HEK293 (cell line): ENCODE measurements at regions not wholly inside any gene's neighbourhood (a gene's known extent, or its start where the extent isn't known, plus 50 kb on each side); places are given as distances from the start of the nearest gene placed in this dataset.

Source experiments
- CTCF ChIA-PET: fragments of 350-600 bp; formaldehyde crosslinking; extraction: SDS; loops from one replicate; lab custom pipeline; 2021; ENCODE audit warnings: antibody characterized with exemption; lab: Yijun Ruan, JAX
- POLR2A ChIA-PET: fragments of 300-600 bp; formaldehyde crosslinking; extraction: SDS; loops from one replicate; lab custom pipeline; 2020; ENCODE audit warnings: antibody characterized with exemption, inconsistent platforms; lab: Yijun Ruan, JAX
- H3K27ac ChIP-seq: fragments of 200-500 bp; sonication (Bioruptor generic); 2 replicates; pipeline ENCODE4 v1.5.1; 2014; ENCODE audit warnings: low read depth, low read length, control low read depth, inconsistent platforms; ENCODE audit errors: extremely low read depth
- H3K36me3 ChIP-seq, 2 experiments: fragments of 200-500 bp in 1 of 2; sonication (Bioruptor generic) in 1 of 2; 1 replicate in 1 of 2; 2 replicates in 1 of 2; pipeline ENCODE4 v1.5.1; 2014 to 2017; ENCODE audit warnings: inconsistent platforms in 2 of 2, low read length in 2 of 2; ENCODE audit not compliant: control insufficient read depth in 2 of 2, insufficient read depth in 1 of 2
- H3K4me1 ChIP-seq: fragments of 200-500 bp; sonication (Bioruptor generic); 2 replicates; pipeline ENCODE4 v1.5.1; 2014; ENCODE audit warnings: mild to moderate bottlenecking, low read length, inconsistent platforms; ENCODE audit not compliant: control insufficient read depth, insufficient read depth
- H3K4me3 ChIP-seq: 2 replicates; pipeline ENCODE4 v1.5.1; 2011; ENCODE audit warnings: low read depth, mild to moderate bottlenecking, control low read depth, low read length, moderate library complexity
- H3K9me3 ChIP-seq: fragments of 200-500 bp; sonication (Bioruptor generic); 2 replicates; pipeline ENCODE4 v1.5.1; 2014; ENCODE audit warnings: low read depth, low read length, inconsistent platforms; ENCODE audit not compliant: control insufficient read depth, insufficient read depth
- BCL11A ChIP-seq: fragments of 450-650 bp; formaldehyde crosslinking; IDR thresholded peaks from 2 replicates; pipeline ENCODE4 v1.5.1; 2016; ENCODE audit warnings: low read depth, missing biosample characterization, missing genetic modification characterization
- CTCF ChIP-seq: fragments of 450-650 bp; formaldehyde crosslinking; IDR thresholded peaks from 2 replicates; pipeline ENCODE4 v1.5.1; 2016; ENCODE audit warnings: missing biosample characterization, missing genetic modification characterization
- GLI2 ChIP-seq: fragments of 450-650 bp; formaldehyde crosslinking; IDR thresholded peaks from 2 replicates; pipeline ENCODE4; 2017; ENCODE audit warnings: missing biosample characterization, missing genetic modification characterization, low read depth, borderline replicate concordance
- GLI4 ChIP-seq: fragments of 450-650 bp; formaldehyde crosslinking; IDR thresholded peaks from 2 replicates; pipeline ENCODE4 v1.5.1; 2016; ENCODE audit warnings: missing biosample characterization, missing genetic modification characterization
- REST ChIP-seq: fragments of 450-650 bp; formaldehyde crosslinking; IDR thresholded peaks from 2 replicates; pipeline ENCODE4 v1.5.1; 2016; ENCODE audit warnings: missing biosample characterization, missing genetic modification characterization
- ZBTB21 ChIP-seq: fragments of 450-650 bp; formaldehyde crosslinking; IDR thresholded peaks from 2 replicates; pipeline ENCODE4 v1.5.1; 2017; ENCODE audit warnings: missing biosample characterization, missing genetic modification characterization
- ZBTB7A ChIP-seq: fragments of 450-650 bp; formaldehyde crosslinking; IDR thresholded peaks from 2 replicates; pipeline ENCODE4 v1.5.1; 2016; ENCODE audit warnings: low read depth, missing biosample characterization, missing genetic modification characterization
- ZNF169 ChIP-seq: fragments of 450-650 bp; formaldehyde crosslinking; IDR thresholded peaks from 2 replicates; pipeline ENCODE4 v1.5.1; 2016; ENCODE audit warnings: missing biosample characterization, missing genetic modification characterization
- ZNF2 ChIP-seq: fragments of 450-650 bp; formaldehyde crosslinking; IDR thresholded peaks from 2 replicates; pipeline ENCODE4 v1.5.1; 2016; ENCODE audit warnings: missing biosample characterization, missing genetic modification characterization
- ZNF24 ChIP-seq: fragments of 450-650 bp; formaldehyde crosslinking; IDR thresholded peaks from 2 replicates; pipeline ENCODE4 v1.5.1; 2016; ENCODE audit warnings: missing biosample characterization, missing genetic modification characterization
- ZNF302 ChIP-seq: fragments of 450-650 bp; formaldehyde crosslinking; IDR thresholded peaks from 2 replicates; pipeline ENCODE4 v1.5.1; 2016; ENCODE audit warnings: missing biosample characterization, missing genetic modification characterization, low read depth
- ZNF341 ChIP-seq: fragments of 450-650 bp; formaldehyde crosslinking; IDR thresholded peaks from 2 replicates; pipeline ENCODE4; 2016; ENCODE audit warnings: low read depth, missing biosample characterization, missing genetic modification characterization
- ZNF544 ChIP-seq: fragments of 450-650 bp; formaldehyde crosslinking; IDR thresholded peaks from 2 replicates; pipeline ENCODE4 v1.5.0; 2017; ENCODE audit warnings: missing biosample characterization, missing genetic modification characterization
- ZNF571 ChIP-seq: fragments of 450-650 bp; formaldehyde crosslinking; IDR thresholded peaks from 2 replicates; pipeline ENCODE4 v1.5.0; 2017; ENCODE audit warnings: missing biosample characterization, missing genetic modification characterization
- ZNF623 ChIP-seq: fragments of 450-650 bp; formaldehyde crosslinking; IDR thresholded peaks from 2 replicates; pipeline ENCODE4 v1.5.1; 2016; ENCODE audit warnings: missing biosample characterization, missing genetic modification characterization
- ZNF629 ChIP-seq: fragments of 450-650 bp; formaldehyde crosslinking; IDR thresholded peaks from 2 replicates; pipeline ENCODE4 v1.5.1; 2017; ENCODE audit warnings: missing biosample characterization, missing genetic modification characterization
- ZNF707 ChIP-seq: fragments of 450-650 bp; formaldehyde crosslinking; IDR thresholded peaks from 2 replicates; pipeline ENCODE4 v1.5.1; 2016; ENCODE audit warnings: missing biosample characterization, missing genetic modification characterization
- ZNF837 ChIP-seq: fragments of 450-650 bp; formaldehyde crosslinking; IDR thresholded peaks from 2 replicates; pipeline ENCODE4 v1.5.1; 2016; ENCODE audit warnings: missing biosample characterization, missing genetic modification characterization
- ZSCAN18 ChIP-seq: fragments of 450-650 bp; formaldehyde crosslinking; IDR thresholded peaks from 2 replicates; pipeline ENCODE4 v1.5.1; 2016; ENCODE audit warnings: missing biosample characterization, missing genetic modification characterization
- ZSCAN23 ChIP-seq: fragments of 450-650 bp; formaldehyde crosslinking; IDR thresholded peaks from 2 replicates; pipeline ENCODE4 v1.5.1; 2016; ENCODE audit warnings: missing biosample characterization, missing genetic modification characterization

GRCh38 chr1:243984788-243985187 lies 66.3 kb upstream of the ZBTB18 start:
- Histone ChIP-seq H3K27ac (no peak overlapping the region), H3K36me3 (no peaks in the 10 kb centered on the region), H3K4me1 (no peaks in the 10 kb centered on the region), H3K9me3 (no peaks in the 10 kb centered on the region), H3K4me3 (no peak overlapping the region)
- TF ChIP-seq ZNF24 (no peak), GLI4 (no peak), ZNF341 (no peak), REST (tag by site-specific recombination) (no peak), ZBTB21 (tag by site-specific recombination) (no peak), ZNF623 (no peak), ZNF302 (tag by site-specific recombination) (no peak), ZNF837 (tag by site-specific recombination) (no peak), ZBTB7A (no peak), BCL11A (tag by site-specific recombination) (no peak), ZNF629 (no peak), CTCF (tag by site-specific recombination) (no peak), ZNF2 (tag by site-specific recombination) (no peak), ZNF169 (tag by site-specific recombination) (no peak), ZSCAN18 (tag by site-specific recombination) (no peak), ZNF544 (tag by site-specific recombination) (no peak), GLI2 (no peak)
- POLR2A ChIA-PET = no interaction called here
- CTCF ChIA-PET = no interaction called here

- no peak for TF ChIP-seq ZNF571 (tag by site-specific recombination)
- TF ChIP-seq ZSCAN23 (tag by site-specific recombination) = no peak
- TF ChIP-seq CTCF (tag by site-specific recombination) = peak; percentile 41; the same call in 1 of the 2 replicates
- TF ChIP-seq ZNF707 (tag by site-specific recombination) = no peak
- Histone ChIP-seq H3K4me3 (no peak overlapping the region), H3K36me3 (no peaks in the 10 kb centered on the region), H3K4me1 (no peaks in the 10 kb centered on the region), H3K9me3 (no peaks in the 10 kb centered on the region), H3K27ac (no peak overlapping the region)
- ChIA-PET POLR2A (no interaction called here), CTCF (interaction anchor here (0.6 kb wide), 1 partner anchor 51 kb away, joined by 3 read pairs; no protein-coding TSS in a partner anchor)
These were observed 68.5 kb upstream of the ZBTB18 start for GRCh38 chr1:243982447-243983018.
